Activated CD4-positive, alpha-beta T cell treated with anti-CD3 and anti-CD28 coated beads for 36 hours (primary cell): ENCODE measurements at regions not wholly inside any gene's neighbourhood (a gene's known extent, or its start where the extent isn't known, plus 50 kb on each side); places are given as distances from the start of the nearest gene placed in this dataset.

Source experiments
- ATAC-seq: fragments of 200-7000 bp; cut with Tn5 transposase; one replicate; pipeline ENCODE4 v1.10.0; 2021; ENCODE audit warnings: mild to moderate bottlenecking, moderate library complexity
- CTCF ChIA-PET: fragments of 350-600 bp; sonication (Branson Sonifier 250); formaldehyde crosslinking; loops from one replicate; lab custom pipeline; 2021; ENCODE audit warnings: antibody characterized with exemption; lab: Charles Lee
- POLR2A ChIA-PET: fragments of 350-600 bp; sonication (Branson Sonifier 250); formaldehyde crosslinking; loops from one replicate; lab custom pipeline; 2021; ENCODE audit warnings: antibody characterized with exemption, inconsistent platforms; lab: Charles Lee
- DNase-seq: peaks from one replicate; pipeline ENCODE4 v3.0.0-alpha.2; 2020
- H3K27ac Mint-ChIP-seq: one replicate; pipeline ENCODE4 v1.8.0; 2021; ENCODE audit warnings: mixed read lengths
- H3K27me3 Mint-ChIP-seq: one replicate; pipeline ENCODE4 v1.8.0; 2021; ENCODE audit warnings: mixed read lengths
- H3K36me3 Mint-ChIP-seq: one replicate; pipeline ENCODE4 v1.8.0; 2021; ENCODE audit warnings: low read depth, mixed read lengths
- H3K4me1 Mint-ChIP-seq: one replicate; pipeline ENCODE4 v1.8.0; 2021; ENCODE audit warnings: mixed read lengths
- H3K4me3 Mint-ChIP-seq: one replicate; pipeline ENCODE4 v1.8.0; 2021; ENCODE audit warnings: mild to moderate bottlenecking, moderate library complexity, mixed read lengths
- H3K9me3 Mint-ChIP-seq: one replicate; pipeline ENCODE4 v1.8.0; 2021; ENCODE audit warnings: low read depth, mixed read lengths
- intact Hi-C, 2 experiments: fragments of 100-400 bp; cut with DNase I in 1 of 2; cut with micrococcal nuclease in 1 of 2; formaldehyde crosslinking; loops; one replicate each; pipeline versions ENCODE4 v1.14.2 to v1.15.1; 2022 to 2024; cut with DNase I, micrococcal nuclease

DNA sequence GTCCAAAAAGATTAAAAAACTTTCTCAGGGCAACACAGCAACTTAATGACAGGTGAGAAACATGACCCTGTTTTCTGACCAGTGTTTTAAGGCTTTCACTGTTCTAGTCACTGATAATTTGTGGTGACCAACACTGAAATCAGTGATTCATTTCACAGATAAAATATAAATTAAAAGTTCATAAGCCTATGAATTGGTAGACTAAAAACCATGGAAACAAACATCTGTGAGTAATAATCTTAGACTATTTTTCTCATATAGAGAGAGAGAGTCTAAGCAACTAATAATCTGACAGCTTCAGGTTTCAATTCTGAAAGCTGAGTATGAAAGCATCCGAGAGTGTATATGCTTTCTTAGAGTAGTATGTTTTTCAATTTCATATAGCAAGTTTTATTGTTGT is 536.9 kb downstream of the ADGRL2 start:
- Mint-ChIP-seq H3K36me3 (no peaks in the 10 kb centered on the region), H3K9me3 (peaks cover 5% of the 10 kb centered on the region), H3K27me3 (no peaks in the 10 kb centered on the region), H3K27ac (no peak overlapping the region), H3K4me3 (no peak overlapping the region), H3K4me1 (no peaks in the 10 kb centered on the region)
- no peak for ATAC-seq
- no peak for DNase-seq
- intact Hi-C loops, result no loop called here
- CTCF ChIA-PET, result no interaction called here
- POLR2A ChIA-PET, result no interaction called here

DNA sequence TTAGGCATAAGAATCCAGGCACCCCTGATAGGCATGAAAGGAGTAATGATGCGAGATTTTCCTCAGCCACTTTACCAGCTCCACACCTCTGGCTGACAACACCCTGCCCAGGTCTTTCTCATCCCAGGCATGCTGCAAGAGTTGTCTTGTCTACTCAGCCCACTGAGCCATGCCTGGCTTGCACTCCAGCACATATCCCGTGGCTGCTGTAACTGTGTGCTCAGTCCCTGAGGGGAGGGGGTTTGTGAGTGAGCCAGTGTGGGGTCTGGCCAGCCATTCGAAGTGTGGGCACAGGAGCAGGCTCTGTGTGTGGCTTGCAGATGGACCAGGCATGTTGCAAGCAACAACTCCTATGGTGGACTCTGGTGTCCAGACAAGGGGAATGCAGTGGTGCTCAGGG is 529.6 kb downstream of the ADGRL2 start:
- H3K27me3 Mint-ChIP-seq, result no peaks in the 10 kb centered on the region
- intact Hi-C loops, result no loop called here
- H3K4me3 Mint-ChIP-seq, result no peak overlapping the region
- ChIA-PET CTCF (no interaction called here), POLR2A (no interaction called here)
- no peaks in the 10 kb centered on the region for H3K36me3 Mint-ChIP-seq
- H3K4me1 Mint-ChIP-seq, result no peaks in the 10 kb centered on the region
- H3K27ac Mint-ChIP-seq, result no peak overlapping the region
- H3K9me3 Mint-ChIP-seq, result peaks cover 9% of the 10 kb centered on the region
- no peak for ATAC-seq
- DNase-seq, result no peak

DNA sequence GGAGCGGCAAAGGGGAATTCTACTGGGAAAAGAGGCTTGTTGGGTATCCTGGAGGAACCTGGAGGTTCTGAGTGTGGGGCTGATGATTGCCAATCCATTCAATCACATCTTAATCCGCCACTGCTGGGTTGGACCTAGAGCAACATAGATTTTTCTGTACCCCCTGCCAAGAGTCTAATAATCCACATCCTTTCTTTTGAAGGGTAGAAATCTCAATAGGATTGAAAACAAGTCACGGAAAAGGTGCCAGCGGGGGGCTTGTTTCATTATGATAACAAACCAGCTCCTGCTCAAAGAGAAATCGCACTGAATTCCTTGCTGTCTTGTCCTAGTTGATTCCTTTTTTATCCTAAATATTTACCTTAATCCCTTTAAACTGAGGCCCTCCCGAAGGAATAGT is 528.5 kb downstream of the ADGRL2 start:
- POLR2A ChIA-PET, result no interaction called here
- intact Hi-C loops, result no loop called here
- Mint-ChIP-seq H3K9me3 (peaks cover 9% of the 10 kb centered on the region), H3K27ac (no peak overlapping the region), H3K4me3 (no peak overlapping the region), H3K4me1 (no peaks in the 10 kb centered on the region), H3K36me3 (no peaks in the 10 kb centered on the region), H3K27me3 (no peaks in the 10 kb centered on the region)
- DNase-seq (no peak), ATAC-seq (no peak)
- CTCF ChIA-PET, result no interaction called here

DNA sequence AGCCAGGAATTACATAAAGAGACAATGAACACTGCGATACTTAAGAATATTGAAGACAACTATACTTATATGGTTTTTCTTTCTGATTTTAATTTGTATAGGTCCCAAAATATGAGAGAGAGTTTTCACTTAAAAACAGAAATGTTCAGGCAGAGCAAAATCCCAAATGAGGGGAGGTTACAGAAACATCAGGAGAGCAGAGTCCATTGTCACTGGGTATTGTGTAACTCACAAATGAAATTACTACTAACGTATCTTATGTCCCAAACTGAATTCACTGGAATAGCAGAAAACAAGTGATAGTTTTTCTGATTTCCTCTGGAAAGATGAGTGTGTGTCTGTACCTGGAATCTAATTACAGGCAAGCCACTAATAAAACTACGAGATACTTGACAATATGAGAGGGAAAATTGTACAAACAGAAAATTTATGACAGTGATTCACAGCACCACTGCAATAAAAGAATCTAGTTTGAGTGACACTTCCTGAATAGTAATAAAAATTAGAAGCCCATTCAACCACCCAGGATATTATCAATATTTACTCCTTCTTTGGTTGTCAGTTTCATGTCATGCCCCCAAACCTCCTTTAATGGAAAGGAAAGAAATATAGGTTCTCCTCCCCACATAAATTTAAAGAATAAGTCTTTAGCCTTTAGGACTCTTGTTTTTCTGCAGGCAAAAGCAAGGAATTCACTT is 522.6 kb downstream of the ADGRL2 start:
- no peak for ATAC-seq
- no peaks in the 10 kb centered on the region for H3K27me3 Mint-ChIP-seq
- ChIA-PET CTCF (no interaction called here), POLR2A (no interaction called here)
- H3K36me3 Mint-ChIP-seq, result no peaks in the 10 kb centered on the region
- H3K4me1 Mint-ChIP-seq, result no peaks in the 10 kb centered on the region
- no peak overlapping the region for H3K27ac Mint-ChIP-seq
- intact Hi-C loops, result no loop called here
- no peak for DNase-seq
- H3K4me3 Mint-ChIP-seq, result no peak overlapping the region
- H3K9me3 Mint-ChIP-seq, result peaks cover 1% of the 10 kb centered on the region

DNA sequence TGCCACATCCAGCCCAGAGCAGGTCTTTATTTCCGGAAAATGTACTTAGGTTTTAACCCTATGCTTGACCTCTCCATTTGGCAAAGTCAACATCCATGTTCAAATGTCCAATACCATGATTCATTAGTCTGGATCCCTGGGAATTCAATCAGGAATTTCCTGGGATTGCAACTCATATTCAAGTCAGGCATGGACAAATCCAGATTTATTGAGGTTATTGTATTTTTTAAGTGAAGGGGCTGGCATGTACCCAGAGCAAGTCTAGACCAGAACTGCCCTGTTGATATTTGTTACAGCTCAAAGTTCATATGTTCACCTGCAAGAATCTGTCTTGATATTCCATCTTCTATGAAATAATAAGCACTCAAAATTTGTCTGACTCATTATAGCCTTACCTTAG is 521.1 kb downstream of the ADGRL2 start:
- H3K4me1 Mint-ChIP-seq, result no peaks in the 10 kb centered on the region
- H3K4me3 Mint-ChIP-seq, result no peak overlapping the region
- ChIA-PET POLR2A (no interaction called here), CTCF (no interaction called here)
- DNase-seq, result no peak
- no peaks in the 10 kb centered on the region for H3K36me3 Mint-ChIP-seq
- H3K27ac Mint-ChIP-seq, result no peak overlapping the region
- ATAC-seq, result no peak
- intact Hi-C loops, result no loop called here
- H3K9me3 Mint-ChIP-seq, result no peaks in the 10 kb centered on the region
- H3K27me3 Mint-ChIP-seq, result no peaks in the 10 kb centered on the region

DNA sequence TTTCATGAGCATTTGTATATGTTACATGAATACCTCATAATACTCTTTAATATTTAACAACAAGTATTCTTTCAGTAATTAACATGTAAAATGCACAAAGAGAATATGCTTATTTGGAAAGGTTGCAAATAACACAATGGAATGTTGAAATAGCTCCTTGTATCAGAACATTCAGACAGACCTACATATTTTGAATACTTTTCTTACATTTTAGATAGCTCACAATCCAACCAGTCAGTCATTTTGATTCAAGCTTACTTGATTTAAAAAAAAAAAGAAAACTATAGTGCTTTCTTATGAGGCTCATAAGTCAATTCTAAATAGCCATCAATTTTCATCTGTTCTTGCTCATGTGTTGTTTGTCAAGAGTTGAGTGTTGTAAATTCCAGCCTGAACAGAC is 518.8 kb downstream of the ADGRL2 start:
- no peaks in the 10 kb centered on the region for H3K9me3 Mint-ChIP-seq
- intact Hi-C loops, result no loop called here

DNA sequence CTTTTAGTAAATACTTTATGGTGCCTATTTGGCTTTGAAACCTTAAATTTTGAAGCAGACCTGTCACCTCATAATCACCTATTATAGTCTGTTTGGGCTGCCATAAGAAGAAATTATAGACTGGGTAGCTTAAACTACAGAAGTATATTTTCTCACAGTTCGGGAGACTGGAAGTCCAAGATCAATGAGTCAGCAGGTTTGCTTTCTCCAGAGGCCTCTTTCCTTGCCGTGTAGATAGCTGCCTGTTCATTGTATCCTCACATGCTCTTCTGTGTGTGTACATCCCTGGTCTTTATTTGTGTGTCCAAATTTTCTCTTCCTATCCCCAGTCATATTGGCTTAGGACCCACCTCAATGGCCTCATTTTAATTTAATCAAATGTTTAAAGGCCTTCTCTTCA is 518.2 kb downstream of the ADGRL2 start:
- no peaks in the 10 kb centered on the region for H3K9me3 Mint-ChIP-seq
- ATAC-seq (no peak), DNase-seq (no peak)
- H3K4me1 Mint-ChIP-seq, result no peaks in the 10 kb centered on the region
- H3K36me3 Mint-ChIP-seq, result no peaks in the 10 kb centered on the region
- ChIA-PET POLR2A (no interaction called here), CTCF (no interaction called here)
- no peak overlapping the region for H3K27ac Mint-ChIP-seq
- intact Hi-C loops, result no loop called here
- H3K27me3 Mint-ChIP-seq, result peaks cover 2% of the 10 kb centered on the region
- no peak overlapping the region for H3K4me3 Mint-ChIP-seq

More for the DNA sequence above, 518.8 kb downstream of the ADGRL2 start:
- ChIA-PET POLR2A (no interaction called here), CTCF (no interaction called here)
- no peak overlapping the region for H3K27ac Mint-ChIP-seq
- ATAC-seq (no peak), DNase-seq (no peak)
- no peaks in the 10 kb centered on the region for H3K4me1 Mint-ChIP-seq
- no peaks in the 10 kb centered on the region for H3K36me3 Mint-ChIP-seq
- H3K4me3 Mint-ChIP-seq, result no peak overlapping the region
- peaks cover 2% of the 10 kb centered on the region for H3K27me3 Mint-ChIP-seq

DNA sequence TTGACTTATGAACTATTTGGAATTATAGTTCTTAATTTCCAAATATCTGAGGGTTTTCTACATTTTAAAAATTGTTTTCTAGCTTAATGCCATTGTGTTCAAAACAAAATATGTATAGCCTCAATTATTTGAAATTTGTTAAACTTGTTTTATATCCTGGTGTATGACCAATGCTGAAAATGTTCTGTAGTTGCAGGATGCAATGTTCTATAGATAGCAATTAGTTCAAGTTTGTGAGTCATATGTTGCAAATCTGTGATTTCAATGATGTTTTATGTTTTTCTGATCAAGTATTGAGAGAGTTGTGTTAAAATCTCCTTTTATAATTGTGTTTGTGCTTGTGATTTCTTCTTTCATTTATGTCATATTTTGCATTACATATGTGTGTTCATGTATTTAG is 517.5 kb downstream of the ADGRL2 start:
- no peaks in the 10 kb centered on the region for H3K36me3 Mint-ChIP-seq
- no peaks in the 10 kb centered on the region for H3K9me3 Mint-ChIP-seq
- H3K27me3 Mint-ChIP-seq, result peaks cover 2% of the 10 kb centered on the region
- no peak overlapping the region for H3K27ac Mint-ChIP-seq
- H3K4me3 Mint-ChIP-seq, result no peak overlapping the region
- ChIA-PET CTCF (no interaction called here), POLR2A (no interaction called here)
- intact Hi-C loops, result no loop called here
- no peak for ATAC-seq
- no peak for DNase-seq
- no peaks in the 10 kb centered on the region for H3K4me1 Mint-ChIP-seq

DNA sequence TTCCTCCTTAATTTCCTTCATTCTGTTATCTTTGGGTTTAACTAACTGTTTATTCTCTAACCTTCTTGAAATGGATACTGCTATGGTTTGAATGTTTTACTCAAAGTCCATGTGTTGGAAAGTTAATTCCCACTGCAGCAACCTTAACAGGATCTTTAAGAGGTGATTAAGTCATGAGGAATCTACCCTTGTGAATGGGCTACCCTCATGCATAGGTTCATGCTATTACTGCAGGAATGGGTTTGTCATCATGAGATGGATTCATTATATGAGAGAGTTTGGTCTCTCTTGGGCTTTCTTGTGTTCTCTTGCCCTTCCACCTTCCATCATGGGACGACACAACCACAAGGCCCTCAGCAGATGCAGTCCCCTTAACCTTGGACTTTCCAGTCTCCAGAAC is 516.9 kb downstream of the ADGRL2 start:
- H3K9me3 Mint-ChIP-seq, result no peaks in the 10 kb centered on the region
- no peak overlapping the region for H3K4me3 Mint-ChIP-seq
- H3K4me1 Mint-ChIP-seq, result no peaks in the 10 kb centered on the region
- peaks cover 2% of the 10 kb centered on the region for H3K27me3 Mint-ChIP-seq
- intact Hi-C loops, result no loop called here
- ChIA-PET POLR2A (no interaction called here), CTCF (no interaction called here)
- H3K36me3 Mint-ChIP-seq, result no peaks in the 10 kb centered on the region
- ATAC-seq, result no peak
- no peak overlapping the region for H3K27ac Mint-ChIP-seq
- DNase-seq, result no peak

DNA sequence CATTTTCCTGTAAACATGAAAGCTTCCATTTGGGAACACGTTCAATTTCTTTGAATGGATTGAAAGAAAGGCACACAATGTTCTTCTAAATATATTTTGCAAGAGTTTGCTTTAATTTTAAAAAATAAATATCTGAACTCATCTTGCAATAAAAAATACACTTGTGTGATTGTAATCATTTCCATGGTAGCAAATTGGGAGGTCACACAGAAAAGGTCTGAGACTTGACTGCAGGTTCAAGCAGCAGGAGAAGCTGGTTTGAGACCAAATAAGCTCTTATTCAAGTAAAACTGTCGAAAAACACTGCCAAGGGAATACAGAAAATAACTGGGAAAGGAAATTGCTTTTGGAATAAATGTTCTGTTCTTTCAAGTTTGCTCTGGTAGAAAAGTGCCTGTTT is 498.9 kb downstream of the ADGRL2 start:
- intact Hi-C loops, result no loop called here
- no peak for DNase-seq
- ATAC-seq, result no peak
- no peaks in the 10 kb centered on the region for H3K36me3 Mint-ChIP-seq
- no peaks in the 10 kb centered on the region for H3K27me3 Mint-ChIP-seq
- no peak overlapping the region for H3K27ac Mint-ChIP-seq
- H3K9me3 Mint-ChIP-seq, result no peaks in the 10 kb centered on the region
- H3K4me3 Mint-ChIP-seq, result no peak overlapping the region
- ChIA-PET POLR2A (no interaction called here), CTCF (no interaction called here)
- H3K4me1 Mint-ChIP-seq, result no peaks in the 10 kb centered on the region

DNA sequence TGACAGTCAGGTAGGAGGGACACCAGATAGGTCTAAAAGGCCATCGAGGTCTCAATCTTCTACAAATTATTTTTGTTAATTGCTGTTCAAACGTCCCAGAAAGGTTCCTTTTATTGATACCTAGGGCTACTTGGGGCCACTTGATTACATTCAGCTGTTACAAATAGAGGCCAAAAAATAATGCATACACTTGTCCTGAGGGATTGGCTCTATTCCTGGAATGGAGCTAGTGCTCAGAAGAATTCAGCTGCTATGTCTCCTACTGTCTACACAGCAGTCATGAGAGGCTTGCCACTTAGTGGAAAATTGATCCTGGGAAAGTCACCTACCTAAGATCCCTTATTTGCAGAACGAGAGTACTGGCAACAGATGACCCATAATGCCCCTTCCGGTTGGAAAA is 498.3 kb downstream of the ADGRL2 start:
- ATAC-seq (no peak), DNase-seq (no peak)
- Mint-ChIP-seq H3K36me3 (no peaks in the 10 kb centered on the region), H3K9me3 (no peaks in the 10 kb centered on the region), H3K27ac (no peak overlapping the region), H3K4me1 (no peaks in the 10 kb centered on the region), H3K4me3 (no peak overlapping the region), H3K27me3 (no peaks in the 10 kb centered on the region)
- ChIA-PET POLR2A (no interaction called here), CTCF (no interaction called here)
- intact Hi-C loops, result no loop called here

DNA sequence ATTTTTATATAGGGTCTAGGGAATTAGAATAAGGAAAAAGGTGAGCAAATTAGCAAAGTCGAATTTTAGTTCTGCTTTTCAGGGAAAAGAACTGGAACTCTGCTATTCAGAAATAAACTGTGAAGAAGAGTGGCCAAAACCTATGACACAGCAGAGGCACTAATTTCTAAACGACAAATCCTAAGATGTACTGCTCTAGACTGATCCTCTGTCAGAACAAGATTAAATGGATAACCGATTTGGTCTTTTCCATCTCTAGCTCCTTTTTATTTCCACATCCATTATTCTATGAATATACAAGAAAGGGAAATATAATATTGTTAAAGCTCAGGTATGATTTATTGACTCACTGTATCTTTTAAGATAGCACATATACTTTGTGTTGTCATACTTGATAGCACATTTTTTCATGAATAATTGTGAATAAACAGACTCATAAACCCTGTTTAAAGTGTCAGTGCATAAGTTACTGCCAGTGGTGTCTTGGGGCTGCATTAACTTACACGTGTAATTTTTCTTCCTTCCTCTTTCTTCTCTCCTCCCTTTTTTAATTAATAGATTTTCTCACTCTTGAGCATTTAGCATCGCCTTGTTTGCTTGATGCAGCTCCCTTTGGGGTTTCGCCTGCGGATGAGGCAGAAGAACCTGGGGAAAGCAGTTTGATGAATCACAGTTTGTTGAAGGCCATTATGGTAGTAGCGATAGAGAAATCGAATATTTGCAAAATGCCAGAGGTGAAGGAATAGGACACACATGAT is 496.6 kb downstream of the ADGRL2 start:
- H3K4me3 Mint-ChIP-seq, result no peak overlapping the region
- CTCF ChIA-PET, result no interaction called here
- no peak for ATAC-seq
- intact Hi-C loops, result no loop called here
- no peak for DNase-seq
- no peaks in the 10 kb centered on the region for H3K9me3 Mint-ChIP-seq
- POLR2A ChIA-PET, result no interaction called here
- H3K4me1 Mint-ChIP-seq, result no peaks in the 10 kb centered on the region
- H3K27me3 Mint-ChIP-seq, result no peaks in the 10 kb centered on the region
- no peaks in the 10 kb centered on the region for H3K36me3 Mint-ChIP-seq
- H3K27ac Mint-ChIP-seq, result no peak overlapping the region
